ENCODE measurements at regions not wholly inside any gene's neighbourhood (a gene's known extent, or its start where the extent isn't known, plus 50 kb on each side); places are given as distances from the start of the nearest gene placed in this dataset.

- no peak overlapping the region for H3K14ac ChIP-seq (ENCODE audit: insufficient read depth, low read length)
- no peak for DNase-seq
- no peaks in the 10 kb centered on the region for H3K9me3 ChIP-seq (ENCODE audit: control insufficient read depth, low read depth, low read length)
- no peaks in the 10 kb centered on the region; a peak in 1 of 7 replicates for H3K36me3 Mint-ChIP-seq (ENCODE audit: insufficient read depth in 1 of 3, low read depth in 3 of 3)
- H3K18ac ChIP-seq (ENCODE audit: insufficient read length, low read depth, low read length), result no peak overlapping the region
- no peaks in the 10 kb centered on the region for H4K20me1 ChIP-seq (ENCODE audit: control insufficient read depth, insufficient read depth, insufficient read length)
- no peak overlapping the region for H4K5ac ChIP-seq (ENCODE audit: insufficient read length, low read depth, low read length)
- no peak overlapping the region for H3K27ac Mint-ChIP-seq
- no peaks in the 10 kb centered on the region for H3K27me3 ChIP-seq (ENCODE audit: insufficient read depth, low read length)
- no peaks in the 10 kb centered on the region for H3K79me2 ChIP-seq (ENCODE audit: insufficient read depth, low read length)
- H2BK5ac ChIP-seq (ENCODE audit: insufficient read length, low read length), result no peak overlapping the region
- H3K79me1 ChIP-seq (ENCODE audit: insufficient read depth, low read depth, low read length, poor library complexity, severe bottlenecking), result no peaks in the 10 kb centered on the region
- no peak overlapping the region for H2AK5ac ChIP-seq (ENCODE audit: insufficient read length, low read length)
- H4K91ac ChIP-seq (ENCODE audit: insufficient read length, low read depth, low read length), result no peak overlapping the region
- H3K9me3 Mint-ChIP-seq, result no peaks in the 10 kb centered on the region
- H2AFZ ChIP-seq (ENCODE audit: low read length), result no peak overlapping the region
- H3K4me1 ChIP-seq (ENCODE audit: insufficient read depth, low read length), result peaks cover 3% of the 10 kb centered on the region; the same call in 1 of the 2 replicates
- no peak overlapping the region for H3K23ac ChIP-seq (ENCODE audit: insufficient read length, low read depth, low read length)
- no peak overlapping the region for H2BK15ac ChIP-seq (ENCODE audit: low read depth, low read length)
- no peak overlapping the region for H2BK12ac ChIP-seq (ENCODE audit: insufficient read length, low read depth, low read length)
- H3K4me3 Mint-ChIP-seq, result no peak overlapping the region
- no peak overlapping the region for H3K4ac ChIP-seq (ENCODE audit: low read depth, low read length)
- no peak overlapping the region for H3T11ph ChIP-seq (ENCODE audit: low read length)
- H3K27ac ChIP-seq (ENCODE audit: insufficient read length, low read depth, low read length), result no peak overlapping the region
- no peak overlapping the region for H4K8ac ChIP-seq (replicated peaks; ENCODE audit: insufficient read length, low read depth, low read length)
- H3K23me2 ChIP-seq (ENCODE audit: insufficient read length, low read depth, low read length, poor library complexity, severe bottlenecking), result no peaks in the 10 kb centered on the region
- H3K27me3 Mint-ChIP-seq (ENCODE audit: low read depth), result no peaks in the 10 kb centered on the region; the same call in 1 of the 2 replicates
- no peak overlapping the region for H3K9ac ChIP-seq (ENCODE audit: extremely low read depth, insufficient read length, low read length)
- WGBS (ENCODE audit: extremely low coverage, insufficient read length, low lambda C conversion rate), result no CpG with 5 or more reads among the region's 2 CpGs
- H2BK20ac ChIP-seq (ENCODE audit: low read depth, low read length, poor library complexity, severe bottlenecking), result no peak overlapping the region
- H3K4me1 Mint-ChIP-seq, result peaks cover 7 to 8% of the 10 kb centered on the region in 2 experiments
- no peak overlapping the region for H3K4me2 ChIP-seq (ENCODE audit: insufficient read depth, insufficient read length, low read length)
- no peak for TF ChIP-seq CTCF (conservative IDR thresholded peaks at IDR 0.05)
- no peak overlapping the region for H2BK120ac ChIP-seq (ENCODE audit: low read depth, low read length, poor library complexity, severe bottlenecking)
- H3K56ac ChIP-seq (ENCODE audit: insufficient read length, low read depth, low read length), result no peak overlapping the region
These were observed 142.7 kb downstream of the SNAPC1 start for GRCh38 chr14:61904946-61905345.

All from H9 (cell line).